Progenitor cell of endocrine pancreas (in vitro differentiated cells): ENCODE measurements at regions not wholly inside any gene's neighbourhood (a gene's known extent, or its start where the extent isn't known, plus 50 kb on each side); places are given as distances from the start of the nearest gene placed in this dataset.

ENCODE experiments used
- DNase-seq: peaks from one replicate; pipeline ENCODE4 v3.0.0; 2021; ENCODE audit warnings: low spot score; ENCODE audit not compliant: unreplicated experiment
- H3K27ac Mint-ChIP-seq: 2 replicates; pipeline ENCODE4 v1.8.0; 2021; ENCODE audit warnings: mild to moderate bottlenecking, moderate library complexity, mixed read lengths
- H3K27me3 Mint-ChIP-seq: 2 replicates; pipeline ENCODE4 v1.8.0; 2021; ENCODE audit warnings: mixed read lengths
- H3K36me3 Mint-ChIP-seq: 2 replicates; pipeline ENCODE4 v1.8.0; 2022; ENCODE audit warnings: mixed read lengths; ENCODE audit not compliant: insufficient read depth
- H3K4me1 Mint-ChIP-seq: 2 replicates; pipeline ENCODE4 v1.8.0; 2021; ENCODE audit warnings: low read depth, mixed read lengths
- H3K4me3 Mint-ChIP-seq: 2 replicates; pipeline ENCODE4 v1.8.0; 2021; ENCODE audit warnings: low read depth, mild to moderate bottlenecking, moderate library complexity, mixed read lengths
- H3K9me3 Mint-ChIP-seq: 2 replicates; pipeline ENCODE4 v1.8.0; 2021; ENCODE audit warnings: low read depth, mixed read lengths
- TF ChIP-seq, protein P1 (sequence below): fragments of 200-600 bp; sonication (generic); IDR thresholded peaks from one replicate; pipeline ENCODE4 v1.5.0; 2021; ENCODE audit warnings: antibody characterized with exemption, mild to moderate bottlenecking; ENCODE audit not compliant: unreplicated experiment

DNA sequence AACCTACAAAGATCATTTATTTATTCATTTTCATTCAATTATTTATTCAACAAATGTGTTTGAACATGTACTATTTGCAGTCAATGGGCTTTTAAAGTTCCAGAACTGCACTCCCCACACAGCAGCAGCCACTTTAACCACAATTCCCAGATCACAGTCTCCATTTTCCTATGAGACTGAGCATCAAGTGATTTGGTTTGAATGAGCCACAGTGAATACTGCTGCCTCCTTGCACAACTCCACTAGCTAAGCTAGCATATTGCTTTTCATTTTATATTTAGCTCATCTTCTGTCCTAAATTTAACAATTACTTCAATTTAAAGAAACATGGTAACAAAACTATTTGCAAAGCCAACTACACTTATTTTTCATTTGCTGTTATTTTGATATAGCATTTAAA is 353.4 kb upstream of the VRK2 start:
- H3K27me3 Mint-ChIP-seq = no peaks in the 10 kb centered on the region
- H3K36me3 Mint-ChIP-seq = peaks cover 1% of the 10 kb centered on the region
- H3K4me3 Mint-ChIP-seq = no peak overlapping the region
- peaks cover 27% of the 10 kb centered on the region for H3K9me3 Mint-ChIP-seq
- TF ChIP-seq, protein P1, sequence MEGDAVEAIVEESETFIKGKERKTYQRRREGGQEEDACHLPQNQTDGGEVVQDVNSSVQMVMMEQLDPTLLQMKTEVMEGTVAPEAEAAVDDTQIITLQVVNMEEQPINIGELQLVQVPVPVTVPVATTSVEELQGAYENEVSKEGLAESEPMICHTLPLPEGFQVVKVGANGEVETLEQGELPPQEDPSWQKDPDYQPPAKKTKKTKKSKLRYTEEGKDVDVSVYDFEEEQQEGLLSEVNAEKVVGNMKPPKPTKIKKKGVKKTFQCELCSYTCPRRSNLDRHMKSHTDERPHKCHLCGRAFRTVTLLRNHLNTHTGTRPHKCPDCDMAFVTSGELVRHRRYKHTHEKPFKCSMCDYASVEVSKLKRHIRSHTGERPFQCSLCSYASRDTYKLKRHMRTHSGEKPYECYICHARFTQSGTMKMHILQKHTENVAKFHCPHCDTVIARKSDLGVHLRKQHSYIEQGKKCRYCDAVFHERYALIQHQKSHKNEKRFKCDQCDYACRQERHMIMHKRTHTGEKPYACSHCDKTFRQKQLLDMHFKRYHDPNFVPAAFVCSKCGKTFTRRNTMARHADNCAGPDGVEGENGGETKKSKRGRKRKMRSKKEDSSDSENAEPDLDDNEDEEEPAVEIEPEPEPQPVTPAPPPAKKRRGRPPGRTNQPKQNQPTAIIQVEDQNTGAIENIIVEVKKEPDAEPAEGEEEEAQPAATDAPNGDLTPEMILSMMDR = no peak
- DNase-seq = no peak
- H3K4me1 Mint-ChIP-seq = no peaks in the 10 kb centered on the region
- H3K27ac Mint-ChIP-seq = no peak overlapping the region

DNA sequence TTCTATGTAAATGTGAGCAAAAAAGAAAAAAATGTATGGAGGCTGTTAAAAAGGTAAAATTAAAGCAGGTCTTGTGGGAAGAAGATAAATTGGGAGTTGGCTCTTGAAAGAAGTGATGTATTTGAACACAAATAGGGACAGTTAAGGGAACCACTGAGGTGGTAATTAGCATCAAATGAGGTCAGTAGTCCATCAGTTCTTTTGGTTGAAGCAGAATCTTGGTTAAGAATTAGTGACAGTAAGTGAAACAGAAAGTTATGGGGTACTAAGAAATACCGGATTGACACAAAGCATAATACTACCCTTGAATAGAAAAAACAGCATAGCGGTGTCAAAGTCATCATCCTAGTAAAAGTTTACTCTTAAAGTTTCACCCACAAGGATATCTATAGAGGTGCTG is 352.6 kb upstream of the VRK2 start:
- Mint-ChIP-seq H3K4me1 (no peaks in the 10 kb centered on the region), H3K36me3 (peaks cover 1% of the 10 kb centered on the region), H3K4me3 (no peak overlapping the region), H3K27ac (no peak overlapping the region), H3K27me3 (no peaks in the 10 kb centered on the region), H3K9me3 (peaks cover 21% of the 10 kb centered on the region)
- no peak for DNase-seq
- TF ChIP-seq, protein P1 = no peak

DNA sequence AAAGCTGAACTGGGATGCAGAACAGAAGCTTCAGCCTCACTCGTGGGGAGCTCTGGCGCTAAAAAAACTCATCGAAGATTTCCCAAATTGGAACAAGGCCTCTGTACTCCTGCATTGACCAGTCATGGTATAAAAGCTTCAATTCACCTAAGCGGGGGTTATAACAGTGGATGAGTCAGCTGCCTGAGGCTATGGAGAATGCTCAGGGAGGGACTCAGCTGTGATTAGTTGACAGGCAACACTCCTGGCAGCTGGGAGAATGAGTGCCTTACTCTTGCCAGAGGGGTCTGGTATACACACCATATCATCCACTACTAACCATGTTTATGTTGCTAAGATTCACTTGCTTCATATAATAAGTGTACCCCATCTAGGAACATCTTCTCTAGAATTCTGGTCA is 350.6 kb upstream of the VRK2 start:
- H3K4me3 Mint-ChIP-seq = no peak overlapping the region
- peaks cover 2% of the 10 kb centered on the region for H3K4me1 Mint-ChIP-seq
- H3K36me3 Mint-ChIP-seq = no peaks in the 10 kb centered on the region
- no peak overlapping the region for H3K27ac Mint-ChIP-seq
- no peak for DNase-seq
- peaks cover 4% of the 10 kb centered on the region for H3K9me3 Mint-ChIP-seq
- TF ChIP-seq, protein P1 = no peak
- H3K27me3 Mint-ChIP-seq = no peaks in the 10 kb centered on the region

DNA sequence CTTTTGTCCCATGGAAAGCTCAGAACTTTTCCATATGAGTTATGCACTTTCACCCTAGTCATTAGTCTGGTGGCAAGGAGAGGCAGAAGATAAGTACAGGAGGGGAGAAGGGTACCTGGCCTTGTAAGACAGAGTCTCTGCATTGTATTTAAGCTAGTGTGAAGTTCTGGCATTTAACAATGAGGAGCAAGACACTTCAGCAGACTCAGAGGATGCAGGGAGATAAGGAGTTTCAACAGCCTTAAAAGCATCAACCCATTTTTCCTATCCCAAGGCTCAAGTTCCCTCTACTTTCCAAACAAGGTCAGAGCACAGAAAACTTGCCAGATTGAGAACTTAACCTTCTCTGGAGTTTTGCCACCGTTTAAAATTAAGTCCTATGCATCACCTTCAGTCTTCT is 348.2 kb upstream of the VRK2 start:
- no peak for DNase-seq
- H3K4me3 Mint-ChIP-seq = no peak overlapping the region

DNA sequence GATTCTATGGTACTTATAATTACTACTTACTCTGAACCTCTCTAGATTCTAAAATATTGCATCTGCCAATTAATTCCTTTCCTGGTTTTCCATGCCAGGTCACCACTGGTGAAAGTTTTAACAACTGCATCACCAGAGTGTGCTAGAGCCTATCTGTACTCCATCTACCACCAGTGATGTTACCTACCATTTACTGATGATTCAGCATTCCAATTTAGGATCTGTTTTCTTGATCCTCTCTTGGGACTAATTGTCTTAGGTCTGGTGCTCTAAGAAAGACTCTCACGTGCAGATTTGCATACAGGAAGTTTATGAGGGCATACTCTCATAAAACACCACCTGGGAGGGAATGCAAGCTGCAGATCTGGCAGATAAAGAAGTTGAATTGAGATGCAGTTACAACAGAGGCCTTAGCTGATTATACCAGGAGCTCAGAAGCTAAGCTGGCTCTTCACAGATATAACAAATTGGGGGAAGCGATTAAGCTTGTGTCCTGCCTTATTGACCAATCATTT is 347.6 kb upstream of the VRK2 start:
- Mint-ChIP-seq H3K27me3 (no peaks in the 10 kb centered on the region), H3K36me3 (no peaks in the 10 kb centered on the region), H3K4me1 (peaks cover 11% of the 10 kb centered on the region), H3K9me3 (no peaks in the 10 kb centered on the region), H3K4me3 (no peak overlapping the region), H3K27ac (no peak overlapping the region)
- no peak for DNase-seq
- TF ChIP-seq, protein P1 = no peak

More for the DNA sequence above, 348.2 kb upstream of the VRK2 start:
- no peaks in the 10 kb centered on the region for H3K27me3 Mint-ChIP-seq
- H3K27ac Mint-ChIP-seq = no peak overlapping the region
- TF ChIP-seq, protein P1 = no peak
- H3K4me1 Mint-ChIP-seq = peaks cover 8% of the 10 kb centered on the region
- H3K36me3 Mint-ChIP-seq = no peaks in the 10 kb centered on the region
- no peaks in the 10 kb centered on the region for H3K9me3 Mint-ChIP-seq
